Activated gamma-delta T cell (primary cell): ENCODE measurements at regions not wholly inside any gene's neighbourhood (a gene's known extent, or its start where the extent isn't known, plus 50 kb on each side); places are given as distances from the start of the nearest gene placed in this dataset.

Source experiments
- DNase-seq: peaks from one replicate; lab custom pipeline; 2025; lab: John Stamatoyannopoulos, UW

DNA sequence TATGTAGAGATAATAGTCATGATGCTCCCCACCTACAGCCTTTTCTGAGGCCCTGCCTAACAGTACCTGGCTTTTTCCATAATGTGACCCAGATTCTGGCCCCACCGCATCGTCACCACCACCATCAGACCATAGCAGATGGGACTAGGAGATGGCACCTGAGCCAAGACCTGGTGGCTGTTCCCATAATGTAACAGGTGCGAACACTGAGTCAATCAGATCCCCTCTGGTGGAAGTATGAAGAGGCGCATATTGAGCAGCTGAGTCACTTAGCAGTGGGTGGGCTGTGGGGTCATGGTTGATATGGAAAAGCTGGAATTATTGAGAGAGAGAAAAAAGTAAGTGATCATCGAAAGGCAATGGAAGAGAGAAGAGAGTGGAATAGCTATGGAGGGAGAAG is 578.0 kb upstream of the CADM1 start:
- DNase-seq = no peak

GRCh38 chr11:116079580-116079979 is 575.4 kb upstream of the CADM1 start:
- no peak for DNase-seq

DNA sequence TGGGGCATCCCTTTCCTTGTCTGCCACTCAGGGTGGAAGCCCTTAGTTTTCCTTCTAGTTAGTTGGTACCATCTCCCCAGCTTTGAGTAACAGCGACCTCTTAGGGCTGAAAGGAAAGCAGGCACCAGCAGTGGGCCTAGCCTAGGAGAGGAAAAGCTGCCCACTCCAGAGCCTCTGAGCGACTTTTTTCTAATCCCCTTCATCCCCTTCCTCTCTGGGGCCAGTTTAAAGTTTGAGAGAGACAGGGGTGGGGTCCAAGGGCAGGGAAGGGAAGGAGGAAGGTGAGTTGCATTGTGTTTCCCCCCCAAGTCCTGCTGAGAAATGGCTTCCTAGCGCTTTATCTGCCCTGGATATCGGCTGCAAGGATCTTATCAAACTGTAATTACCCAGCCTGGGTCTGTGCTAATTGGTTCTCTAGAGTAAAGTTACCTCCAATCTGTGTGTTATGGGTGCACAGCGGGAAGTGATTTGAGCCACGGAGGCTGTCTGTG is 573.9 kb upstream of the CADM1 start:
- DNase-seq = no peak

- DNase-seq = no peak
These were observed 572.9 kb upstream of the CADM1 start for GRCh38 chr11:116077092-116077491.

GRCh38 chr11:116073854-116074837 is 569.9 kb upstream of the CADM1 start:
- no peak for DNase-seq

DNA sequence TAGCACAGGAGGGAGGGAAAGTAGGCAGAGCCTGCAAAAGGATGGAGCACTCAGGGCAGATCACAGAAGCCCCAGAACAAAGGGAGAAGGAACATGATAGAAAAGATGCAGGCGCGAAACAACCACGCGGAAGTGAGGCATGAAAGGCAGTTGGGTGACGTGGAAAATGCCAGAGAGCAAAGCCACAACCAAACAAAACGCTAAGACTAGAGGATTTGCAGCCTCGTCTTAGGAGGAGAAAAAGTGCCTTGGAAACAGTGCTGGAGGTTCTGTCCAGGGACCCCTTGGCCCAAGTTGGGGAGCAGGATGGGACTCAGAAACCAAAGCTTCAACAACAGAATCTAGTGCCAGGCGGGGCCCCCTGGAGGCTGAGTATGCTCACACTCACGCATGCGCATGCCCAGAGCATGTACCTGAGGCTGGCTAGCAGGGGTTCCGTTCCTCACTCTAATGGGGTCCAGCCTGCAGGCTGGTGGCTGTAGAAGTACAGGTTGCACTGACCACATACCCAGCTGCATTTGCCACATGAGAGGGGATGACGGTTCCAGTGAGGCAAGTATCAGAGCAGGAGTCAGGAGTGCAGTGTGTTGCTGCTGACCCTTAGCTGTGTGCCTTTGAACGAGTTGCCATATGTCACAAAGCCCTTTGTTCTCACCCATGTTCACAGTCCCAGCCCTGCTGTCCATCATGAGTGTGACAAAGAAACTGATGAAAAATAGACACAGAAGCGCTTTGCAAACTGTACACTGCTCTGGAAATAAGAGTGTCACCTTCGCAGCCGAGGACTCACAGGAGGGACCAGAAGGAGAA is 568.6 kb upstream of the CADM1 start:
- DNase-seq = no peak

DNA sequence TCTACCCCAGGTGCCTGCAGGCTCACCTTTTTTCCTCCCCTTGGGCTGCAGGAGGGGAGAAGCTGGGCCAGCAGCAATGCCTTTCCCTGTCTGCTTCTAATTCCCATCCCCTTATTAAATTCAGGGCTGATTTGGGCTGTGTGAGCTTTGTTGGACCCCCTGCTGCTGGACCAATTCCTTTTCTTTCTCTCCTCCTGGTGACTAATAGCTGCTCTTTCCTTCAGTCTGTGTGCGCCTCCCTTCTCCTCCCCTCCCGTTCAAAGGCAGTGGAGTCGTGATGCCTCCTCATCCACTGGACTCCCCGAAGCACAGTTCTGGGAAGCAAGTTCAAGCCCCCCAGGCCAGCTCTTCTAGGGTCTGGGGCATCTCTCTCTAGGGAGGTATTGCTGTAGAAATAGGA is 567.9 kb upstream of the CADM1 start:
- DNase-seq = no peak

GRCh38 chr11:116071241-116071640 is 567.0 kb upstream of the CADM1 start:
- no peak for DNase-seq

DNA sequence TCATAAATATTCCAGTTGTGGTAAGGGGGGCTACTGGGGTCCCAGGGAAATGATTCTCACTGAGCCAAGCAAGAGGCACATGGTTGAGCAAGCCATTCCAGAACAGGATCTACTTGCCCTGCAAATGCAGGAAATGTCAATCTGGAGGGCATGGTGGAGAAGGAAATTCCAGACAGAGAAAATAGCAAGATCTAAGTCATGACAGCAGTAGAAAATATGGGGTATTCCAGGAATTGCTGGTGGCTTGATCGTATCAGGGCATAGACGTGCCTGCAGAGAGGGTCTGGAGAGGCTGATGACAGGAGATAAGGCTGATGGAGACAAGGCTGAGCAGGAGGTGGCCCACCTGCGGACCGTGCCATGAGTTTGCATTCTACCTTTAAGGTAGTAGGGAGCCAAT is 566.3 kb upstream of the CADM1 start:
- no peak for DNase-seq

- DNase-seq = no peak
These were observed 562.6 kb upstream of the CADM1 start for GRCh38 chr11:116066777-116067176.

GRCh38 chr11:116065986-116066385 is 561.8 kb upstream of the CADM1 start:
- no peak for DNase-seq

DNA sequence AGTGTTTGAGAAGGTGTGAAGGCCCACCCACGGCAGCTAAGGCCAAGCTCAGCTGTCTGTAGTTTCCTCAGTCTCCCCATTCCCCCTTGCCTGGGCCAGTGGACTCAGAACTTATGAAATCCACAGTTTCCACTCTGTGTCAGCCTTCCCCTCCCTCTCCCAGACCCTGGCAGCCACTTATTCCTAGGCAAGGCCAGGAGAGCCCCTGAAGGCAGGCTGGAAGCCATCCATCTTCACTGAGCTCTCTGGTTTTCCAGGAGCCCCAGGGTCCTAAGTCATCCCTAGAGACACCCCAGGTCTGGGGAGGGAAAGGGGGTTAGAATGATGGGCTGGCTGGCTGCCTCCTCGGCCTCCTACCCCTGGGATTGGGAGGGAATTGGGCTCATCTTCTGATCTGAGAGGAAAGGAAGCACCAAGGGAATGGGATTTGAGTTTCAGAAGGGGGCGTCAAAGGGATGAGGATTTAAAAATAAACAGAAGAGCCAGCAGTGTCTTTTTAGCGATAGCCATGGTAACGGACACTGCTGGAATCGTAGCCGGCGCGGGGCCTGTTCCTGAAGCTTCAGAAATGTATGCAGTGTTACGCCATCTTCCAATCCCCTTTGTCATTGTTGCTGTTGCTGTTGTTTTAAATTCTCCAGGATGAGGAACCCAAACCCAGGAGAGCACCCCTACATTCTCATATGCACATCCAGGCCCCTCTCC is 561.1 kb upstream of the CADM1 start:
- DNase-seq = no peak

GRCh38 chr11:116062490-116063171 is 558.4 kb upstream of the CADM1 start:
- no peak for DNase-seq

DNA sequence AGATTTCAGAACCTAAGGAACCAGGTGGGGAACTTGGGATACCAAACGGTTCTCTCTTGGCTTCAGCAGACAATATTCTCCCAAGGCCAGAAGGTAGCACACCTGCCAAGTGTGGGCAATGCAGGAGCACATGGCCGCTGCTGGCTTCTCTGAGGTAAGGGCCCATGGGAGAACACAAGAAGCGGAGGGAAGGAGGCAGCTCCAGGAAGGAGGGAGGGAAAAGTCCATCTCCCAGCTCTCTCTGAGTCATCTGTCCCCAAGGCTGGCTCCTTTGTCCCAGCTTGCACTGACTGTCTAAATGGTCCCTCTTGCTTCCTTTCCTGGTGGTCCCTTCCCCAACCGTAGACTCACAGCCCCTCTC is 557.9 kb upstream of the CADM1 start:
- DNase-seq = no peak

DNA sequence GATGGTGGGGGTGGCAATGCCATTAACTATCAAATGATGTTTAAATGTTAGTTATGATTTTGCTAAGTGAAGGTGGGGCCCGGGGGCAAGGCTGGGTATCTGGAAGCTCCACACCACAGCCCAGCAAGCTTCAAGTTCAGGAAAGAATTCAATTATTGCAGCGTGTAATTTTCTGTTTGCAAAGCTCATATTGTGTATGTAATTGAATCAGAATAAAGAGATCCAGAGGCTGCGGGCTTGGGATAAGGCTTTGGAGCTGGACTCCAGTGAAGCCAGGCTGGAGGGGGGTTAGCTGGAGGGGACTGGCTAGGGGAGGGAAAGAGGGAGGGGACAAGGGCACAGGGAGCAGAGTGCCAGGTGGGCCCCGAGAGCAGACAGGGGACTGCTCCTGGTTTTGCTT is 557.1 kb upstream of the CADM1 start:
- no peak for DNase-seq

GRCh38 chr11:116059919-116060318 is 555.7 kb upstream of the CADM1 start:
- no peak for DNase-seq

DNA sequence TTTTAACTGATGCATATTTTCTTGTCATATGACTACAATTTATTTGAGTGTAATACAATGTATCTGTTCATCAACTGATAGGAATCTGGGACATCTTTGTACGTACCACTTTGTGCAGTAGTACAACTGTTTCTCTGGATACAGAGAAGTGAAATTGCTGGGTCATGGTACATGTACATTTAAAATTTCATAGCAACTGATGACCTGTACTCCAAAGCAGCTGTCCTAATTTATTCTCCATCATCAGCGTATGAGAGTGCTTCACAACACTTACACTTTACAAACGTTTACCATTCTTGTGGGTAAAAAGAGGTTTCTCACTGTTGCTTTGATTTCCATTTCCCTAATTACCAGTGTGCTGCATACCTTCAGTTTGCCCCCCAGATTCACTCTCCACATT is 552.8 kb upstream of the CADM1 start:
- DNase-seq = no peak

GRCh38 chr11:116055064-116055463 is 550.8 kb upstream of the CADM1 start:
- no peak for DNase-seq

DNA sequence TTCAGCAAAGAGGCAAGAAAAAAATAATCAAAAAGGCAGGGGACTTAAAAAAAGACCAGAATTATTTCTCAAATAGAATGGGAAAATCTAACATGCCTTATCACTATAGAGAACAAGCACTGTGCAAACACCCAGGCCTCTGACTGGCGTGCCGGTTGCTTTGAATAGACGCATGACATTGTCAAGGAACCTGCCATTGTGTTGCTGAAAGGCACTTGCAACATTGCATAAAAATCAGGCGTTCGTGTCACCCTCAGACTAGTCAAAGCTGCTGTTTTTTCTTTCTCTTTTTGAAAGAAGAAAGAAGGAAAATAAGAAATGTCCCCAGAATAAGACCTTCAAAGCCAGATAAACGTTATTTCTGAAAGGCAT is 549.3 kb upstream of the CADM1 start:
- DNase-seq = no peak

GRCh38 chr11:116052603-116053547 is 548.7 kb upstream of the CADM1 start:
- DNase-seq = no peak

- no peak for DNase-seq
These were observed 547.3 kb upstream of the CADM1 start for GRCh38 chr11:116051494-116051893.
